HL-60 (cell line): ENCODE measurements at regions not wholly inside any gene's neighbourhood (a gene's known extent, or its start where the extent isn't known, plus 50 kb on each side); places are given as distances from the start of the nearest gene placed in this dataset.

Experiments
- CTCF ChIP-seq: IDR thresholded peaks from one replicate; pipeline ENCODE4 v1.5.1; 2011; ENCODE audit warnings: low read length, control low read depth, inconsistent platforms; ENCODE audit not compliant: insufficient read depth
- GABPA ChIP-seq: IDR thresholded peaks from 2 replicates; pipeline ENCODE4 v1.6.1; 2012; ENCODE audit warnings: low read depth
- POLR2AphosphoS5 ChIP-seq: IDR thresholded peaks from 2 replicates; pipeline ENCODE4 v1.6.1; 2012; ENCODE audit warnings: low read depth
- REST ChIP-seq: IDR thresholded peaks from 2 replicates; pipeline ENCODE4 v1.6.1; 2012; ENCODE audit warnings: low read depth; ENCODE audit not compliant: insufficient replicate concordance

GRCh38 chr10:17538941-17539340, 78.2 kb downstream of the HACD1 start:
- TF ChIP-seq CTCF = no peak
- TF ChIP-seq GABPA = no peak
- no peak for TF ChIP-seq REST
- TF ChIP-seq POLR2AphosphoS5 = no peak
